Activated CD4-positive, alpha-beta T cell treated with anti-CD3 and anti-CD28 coated beads, Interleukin-2, amount 10 ng/mL, durations not matched to agents 24 days and 14 days (primary cell): ENCODE measurements at regions not wholly inside any gene's neighbourhood (a gene's known extent, or its start where the extent isn't known, plus 50 kb on each side); places are given as distances from the start of the nearest gene placed in this dataset.

Experiments used
- DNase-seq: peaks from one replicate; pipeline ENCODE4 v3.0.0; 2022
- H3K27ac Mint-ChIP-seq: one replicate; pipeline ENCODE4 v1.8.0; 2022; ENCODE audit warnings: mild to moderate bottlenecking, mixed read lengths
- H3K27me3 Mint-ChIP-seq: one replicate; pipeline ENCODE4 v1.8.0; 2022; ENCODE audit warnings: mixed read lengths
- H3K36me3 Mint-ChIP-seq: one replicate; pipeline ENCODE4 v1.8.0; 2022; ENCODE audit warnings: low read depth, mild to moderate bottlenecking, mixed read lengths
- H3K4me1 Mint-ChIP-seq: one replicate; pipeline ENCODE4 v1.8.0; 2021; ENCODE audit warnings: mixed read lengths
- H3K4me3 Mint-ChIP-seq: one replicate; pipeline ENCODE4 v1.8.0; 2022; ENCODE audit warnings: mild to moderate bottlenecking, moderate library complexity, mixed read lengths
- H3K9me3 Mint-ChIP-seq: one replicate; pipeline ENCODE4 v1.8.0; 2021; ENCODE audit warnings: mixed read lengths
- intact Hi-C: fragments of 100-400 bp; cut with micrococcal nuclease; formaldehyde crosslinking; loops from one replicate; pipeline ENCODE4 v1.15.1; 2023

GRCh38 chr4:138412847-138413246, 170.7 kb upstream of the SLC7A11 start:
- intact Hi-C loops = no loop called here
- Mint-ChIP-seq H3K36me3 (no peaks in the 10 kb centered on the region), H3K9me3 (no peaks in the 10 kb centered on the region), H3K27ac (no peak overlapping the region), H3K4me3 (no peak overlapping the region), H3K27me3 (no peaks in the 10 kb centered on the region), H3K4me1 (no peaks in the 10 kb centered on the region)
- no peak for DNase-seq

GRCh38 chr4:138410266-138410665, 168.1 kb upstream of the SLC7A11 start:
- H3K9me3 Mint-ChIP-seq = no peaks in the 10 kb centered on the region
- no peak overlapping the region for H3K27ac Mint-ChIP-seq
- H3K27me3 Mint-ChIP-seq = no peaks in the 10 kb centered on the region
- no peaks in the 10 kb centered on the region for H3K4me1 Mint-ChIP-seq
- no peaks in the 10 kb centered on the region for H3K36me3 Mint-ChIP-seq
- no peak overlapping the region for H3K4me3 Mint-ChIP-seq
- no peak for DNase-seq
- intact Hi-C loops = no loop called here

- Mint-ChIP-seq H3K27me3 (no peaks in the 10 kb centered on the region), H3K4me1 (no peaks in the 10 kb centered on the region), H3K36me3 (no peaks in the 10 kb centered on the region), H3K4me3 (no peak overlapping the region), H3K27ac (no peak overlapping the region), H3K9me3 (no peaks in the 10 kb centered on the region)
- intact Hi-C loops = no loop called here
- DNase-seq = no peak
Observed at GRCh38 chr4:138409670-138410069, 167.5 kb upstream of the SLC7A11 start.

- Mint-ChIP-seq H3K4me3 (no peak overlapping the region), H3K36me3 (no peaks in the 10 kb centered on the region), H3K9me3 (no peaks in the 10 kb centered on the region), H3K4me1 (no peaks in the 10 kb centered on the region), H3K27me3 (no peaks in the 10 kb centered on the region), H3K27ac (no peak overlapping the region)
- intact Hi-C loops = no loop called here
- no peak for DNase-seq
Observed at GRCh38 chr4:138408758-138409157, 166.6 kb upstream of the SLC7A11 start.

DNA sequence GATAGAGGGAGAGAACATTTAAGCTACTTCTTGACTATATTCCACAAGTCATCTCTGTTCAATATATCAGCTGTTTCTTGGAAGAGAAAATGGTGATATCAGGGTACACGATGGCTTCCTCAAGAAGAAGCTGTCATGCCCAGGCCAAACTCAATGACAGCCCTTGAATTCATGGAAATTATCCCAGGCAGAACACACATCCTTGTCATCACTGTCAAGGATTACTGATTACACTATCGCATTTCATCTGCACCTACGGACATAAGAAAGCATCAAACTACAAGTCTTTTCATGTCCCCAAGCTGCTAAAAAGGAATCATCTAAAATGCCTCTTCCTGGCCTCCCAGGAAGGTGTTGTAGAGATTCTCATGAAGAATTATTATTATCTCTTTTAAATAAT, 165.2 kb upstream of the SLC7A11 start:
- peaks cover 1% of the 10 kb centered on the region for H3K9me3 Mint-ChIP-seq
- H3K27ac Mint-ChIP-seq = no peak overlapping the region
- intact Hi-C loops = no loop called here
- H3K4me1 Mint-ChIP-seq = no peaks in the 10 kb centered on the region
- no peaks in the 10 kb centered on the region for H3K36me3 Mint-ChIP-seq
- H3K27me3 Mint-ChIP-seq = no peaks in the 10 kb centered on the region
- no peak overlapping the region for H3K4me3 Mint-ChIP-seq
- no peak for DNase-seq

DNA sequence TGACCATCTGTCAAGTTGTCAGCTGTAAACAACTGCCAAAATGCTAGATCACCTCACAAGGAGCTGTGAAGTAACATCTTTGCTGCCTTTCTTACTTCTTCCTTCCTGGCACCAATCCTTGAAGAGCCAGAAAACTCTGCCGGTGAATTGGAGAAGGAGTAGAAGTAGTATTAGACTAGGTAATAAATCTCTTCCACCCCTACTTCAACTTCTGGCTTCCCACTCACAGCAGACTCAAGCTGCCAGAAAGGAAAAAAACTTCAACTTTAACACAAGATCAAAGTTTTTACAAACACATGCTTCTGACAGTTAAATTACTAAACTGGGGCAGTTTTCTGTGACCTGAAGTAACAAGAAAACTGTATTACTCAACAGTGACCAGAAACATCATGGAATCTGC, 164.7 kb upstream of the SLC7A11 start:
- H3K4me3 Mint-ChIP-seq = no peak overlapping the region
- DNase-seq = no peak
- H3K36me3 Mint-ChIP-seq = no peaks in the 10 kb centered on the region
- no peaks in the 10 kb centered on the region for H3K27me3 Mint-ChIP-seq
- H3K4me1 Mint-ChIP-seq = no peaks in the 10 kb centered on the region
- H3K9me3 Mint-ChIP-seq = peaks cover 4% of the 10 kb centered on the region
- intact Hi-C loops = no loop called here
- H3K27ac Mint-ChIP-seq = no peak overlapping the region

DNA sequence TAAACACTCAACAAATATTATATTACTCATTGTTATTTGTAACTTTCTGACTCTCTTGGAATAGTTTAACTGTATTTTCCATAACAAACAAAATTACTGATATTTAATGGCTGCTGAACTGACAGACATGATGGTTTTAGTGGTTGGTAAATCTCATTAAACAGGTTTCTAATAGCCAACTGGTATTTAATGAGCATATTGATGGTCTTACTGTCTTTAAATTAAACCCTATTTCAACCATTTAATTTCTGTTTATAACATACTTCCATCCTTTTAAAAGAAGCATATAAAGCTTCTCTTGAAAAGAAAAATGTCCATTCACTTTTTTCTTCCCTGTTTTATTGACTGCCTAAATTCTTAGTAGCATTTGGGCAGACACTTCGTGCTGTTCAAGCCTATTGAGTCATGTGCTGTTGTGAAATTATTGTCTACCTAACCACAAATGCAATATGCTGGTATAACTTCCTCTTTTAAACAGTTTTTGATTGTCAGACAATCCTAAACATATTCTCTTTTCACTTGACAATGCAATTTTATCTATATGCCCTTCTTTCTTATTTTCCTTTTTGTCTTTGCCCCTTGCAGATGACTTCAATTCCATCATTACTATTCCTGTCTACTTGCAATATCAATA, 163.9 kb upstream of the SLC7A11 start:
- Mint-ChIP-seq H3K9me3 (peaks cover 4% of the 10 kb centered on the region), H3K27me3 (no peaks in the 10 kb centered on the region), H3K4me3 (no peak overlapping the region), H3K4me1 (no peaks in the 10 kb centered on the region), H3K36me3 (no peaks in the 10 kb centered on the region), H3K27ac (no peak overlapping the region)
- intact Hi-C loops = no loop called here
- no peak for DNase-seq

GRCh38 chr4:138405466-138405891, 163.3 kb upstream of the SLC7A11 start:
- DNase-seq = no peak
- H3K9me3 Mint-ChIP-seq = peaks cover 4% of the 10 kb centered on the region
- intact Hi-C loops = no loop called here
- H3K4me1 Mint-ChIP-seq = no peaks in the 10 kb centered on the region
- no peaks in the 10 kb centered on the region for H3K36me3 Mint-ChIP-seq
- no peak overlapping the region for H3K4me3 Mint-ChIP-seq
- no peaks in the 10 kb centered on the region for H3K27me3 Mint-ChIP-seq
- no peak overlapping the region for H3K27ac Mint-ChIP-seq

- Mint-ChIP-seq H3K9me3 (peaks cover 4% of the 10 kb centered on the region), H3K27me3 (no peaks in the 10 kb centered on the region), H3K4me1 (no peaks in the 10 kb centered on the region), H3K4me3 (no peak overlapping the region), H3K27ac (no peak overlapping the region), H3K36me3 (no peaks in the 10 kb centered on the region)
- intact Hi-C loops = no loop called here
- DNase-seq = no peak
Observed at GRCh38 chr4:138404801-138405200, 162.7 kb upstream of the SLC7A11 start.

- Mint-ChIP-seq H3K27me3 (no peaks in the 10 kb centered on the region), H3K36me3 (no peaks in the 10 kb centered on the region), H3K4me3 (no peak overlapping the region), H3K27ac (no peak overlapping the region), H3K9me3 (peaks cover 4% of the 10 kb centered on the region), H3K4me1 (no peaks in the 10 kb centered on the region)
- intact Hi-C loops = no loop called here
- DNase-seq = no peak
Observed at GRCh38 chr4:138404251-138404650, 162.1 kb upstream of the SLC7A11 start.

- no peak overlapping the region for H3K4me3 Mint-ChIP-seq
- no peaks in the 10 kb centered on the region for H3K27me3 Mint-ChIP-seq
- H3K4me1 Mint-ChIP-seq = no peaks in the 10 kb centered on the region
- no peak overlapping the region for H3K27ac Mint-ChIP-seq
- DNase-seq = no peak
- peaks cover 4% of the 10 kb centered on the region for H3K9me3 Mint-ChIP-seq
- intact Hi-C loops = no loop called here
- no peaks in the 10 kb centered on the region for H3K36me3 Mint-ChIP-seq
Observed at GRCh38 chr4:138401334-138401733, 159.2 kb upstream of the SLC7A11 start.

GRCh38 chr4:138400543-138400942, 158.4 kb upstream of the SLC7A11 start:
- DNase-seq = no peak
- intact Hi-C loops = no loop called here
- Mint-ChIP-seq H3K4me3 (no peak overlapping the region), H3K9me3 (peaks cover 4% of the 10 kb centered on the region), H3K36me3 (no peaks in the 10 kb centered on the region), H3K27ac (no peak overlapping the region), H3K4me1 (no peaks in the 10 kb centered on the region), H3K27me3 (no peaks in the 10 kb centered on the region)

GRCh38 chr4:138400066-138400465, 157.9 kb upstream of the SLC7A11 start:
- H3K36me3 Mint-ChIP-seq = no peaks in the 10 kb centered on the region
- H3K27ac Mint-ChIP-seq = no peak overlapping the region
- H3K4me3 Mint-ChIP-seq = no peak overlapping the region
- H3K9me3 Mint-ChIP-seq = peaks cover 4% of the 10 kb centered on the region
- DNase-seq = no peak
- intact Hi-C loops = no loop called here
- no peaks in the 10 kb centered on the region for H3K4me1 Mint-ChIP-seq
- no peaks in the 10 kb centered on the region for H3K27me3 Mint-ChIP-seq

- H3K27me3 Mint-ChIP-seq = no peaks in the 10 kb centered on the region
- H3K36me3 Mint-ChIP-seq = no peaks in the 10 kb centered on the region
- peaks cover 4% of the 10 kb centered on the region for H3K9me3 Mint-ChIP-seq
- H3K4me3 Mint-ChIP-seq = no peak overlapping the region
- intact Hi-C loops = no loop called here
- H3K4me1 Mint-ChIP-seq = no peaks in the 10 kb centered on the region
- DNase-seq = no peak
- H3K27ac Mint-ChIP-seq = no peak overlapping the region
Observed at GRCh38 chr4:138399081-138399480, 156.9 kb upstream of the SLC7A11 start.

GRCh38 chr4:138398322-138398721, 156.2 kb upstream of the SLC7A11 start:
- Mint-ChIP-seq H3K36me3 (no peaks in the 10 kb centered on the region), H3K27me3 (no peaks in the 10 kb centered on the region), H3K9me3 (peaks cover 4% of the 10 kb centered on the region), H3K27ac (no peak overlapping the region), H3K4me3 (no peak overlapping the region), H3K4me1 (no peaks in the 10 kb centered on the region)
- intact Hi-C loops = no loop called here
- DNase-seq = no peak
